ENCODE measurements at regions not wholly inside any gene's neighbourhood (a gene's known extent, or its start where the extent isn't known, plus 50 kb on each side); places are given as distances from the start of the nearest gene placed in this dataset.

DNA sequence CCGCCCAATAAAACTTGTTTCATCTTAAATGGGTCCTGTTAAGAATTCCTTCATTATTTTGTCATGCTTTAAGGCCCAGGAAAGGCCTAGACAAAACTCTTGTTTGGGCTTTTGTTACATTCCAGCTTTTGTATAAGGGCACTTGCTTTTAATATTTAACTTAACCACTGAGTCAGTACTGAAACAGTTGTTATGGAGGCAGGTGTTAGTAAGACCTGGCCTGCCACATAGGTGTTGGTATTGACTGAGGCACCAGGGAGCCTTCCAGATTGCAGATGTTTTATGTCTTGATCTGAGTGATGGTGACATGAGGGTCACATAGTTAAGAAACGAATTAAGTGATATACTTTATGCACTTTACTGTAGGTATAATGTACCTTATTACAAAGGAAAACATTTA lies 274.9 kb upstream of the TGFBR2 start:
- no peak for TF ChIP-seq JUND (IDR thresholded peaks at IDR 0.05; ENCODE audit: low read depth)
- in situ Hi-C loops (cut with HindIII; ENCODE audit: low pct_unique_long_range_greater_than_20kb, low sequenced_read_pairs): no loop called here
- no peak for DNase-seq (ENCODE audit: low read depth in 1 of 2, low spot score in 1 of 2)

GRCh38 chr3:30332196-30333021 lies 274.0 kb upstream of the TGFBR2 start:
- in situ Hi-C loops (cut with HindIII; ENCODE audit: low pct_unique_long_range_greater_than_20kb, low sequenced_read_pairs): no loop called here
- TF ChIP-seq JUND (IDR thresholded peaks at IDR 0.05; ENCODE audit: low read depth): no peak
- peak in 1 of 2 experiments; percentile 6 for DNase-seq (ENCODE audit: low read depth in 1 of 2, low spot score in 1 of 2)

- no peak for DNase-seq (ENCODE audit: low read depth in 1 of 2, low spot score in 1 of 2)
- in situ Hi-C loops (cut with HindIII; ENCODE audit: low pct_unique_long_range_greater_than_20kb, low sequenced_read_pairs): no loop called here
Measured at GRCh38 chr3:30333143-30333542, 273.3 kb upstream of the TGFBR2 start.

DNA sequence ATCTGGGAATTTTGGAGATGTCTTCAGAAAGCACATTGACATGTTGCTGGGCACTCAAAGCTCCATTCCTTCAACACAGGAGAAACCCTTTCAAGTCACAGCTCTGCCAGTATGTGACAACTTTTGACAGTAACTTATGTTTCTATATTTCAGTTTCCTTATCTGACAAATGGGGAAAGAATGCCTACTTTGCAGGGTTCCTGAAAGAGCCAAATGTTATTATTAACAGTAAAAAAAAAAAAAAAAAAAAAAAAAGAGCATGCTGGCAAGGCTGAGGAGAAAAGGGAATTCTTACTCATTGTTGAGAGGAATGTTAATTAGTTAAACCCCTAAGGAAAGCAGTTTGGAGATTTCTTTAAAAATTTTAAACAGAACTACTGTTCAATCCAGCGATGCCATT lies 272.5 kb upstream of the TGFBR2 start:
- no peak for TF ChIP-seq JUND (IDR thresholded peaks at IDR 0.05; ENCODE audit: low read depth)
- DNase-seq (ENCODE audit: low read depth in 1 of 2, low spot score in 1 of 2): no peak

More at GRCh38 chr3:30333143-30333542, 273.3 kb upstream of the TGFBR2 start:
- TF ChIP-seq JUND (IDR thresholded peaks at IDR 0.05; ENCODE audit: low read depth): no peak

DNA sequence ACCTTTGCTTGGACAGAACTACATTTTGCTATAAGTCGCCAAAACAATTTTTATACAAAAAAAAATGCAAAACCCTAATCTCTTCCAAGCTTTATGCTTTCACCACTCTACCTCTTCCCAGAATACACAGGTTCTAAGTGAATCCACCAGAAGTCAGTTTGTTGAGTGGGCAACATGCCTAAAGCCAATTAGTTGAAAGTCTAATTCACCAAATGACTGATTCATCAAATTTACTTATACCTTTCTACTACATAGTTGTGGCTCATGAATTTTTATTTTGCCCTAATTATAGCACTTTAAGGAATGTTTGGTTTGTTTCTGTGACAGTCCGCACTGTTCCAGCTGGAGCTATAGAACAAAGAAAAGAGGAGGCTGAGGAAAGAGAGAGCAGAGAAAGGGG lies 265.9 kb upstream of the TGFBR2 start:
- no peak for DNase-seq (ENCODE audit: low read depth in 1 of 2, low spot score in 1 of 2)
- no peak for TF ChIP-seq JUND (IDR thresholded peaks at IDR 0.05; ENCODE audit: low read depth)
- in situ Hi-C loops (cut with HindIII; ENCODE audit: low pct_unique_long_range_greater_than_20kb, low sequenced_read_pairs): no loop called here

More for the DNA sequence above, 272.5 kb upstream of the TGFBR2 start:
- in situ Hi-C loops (cut with HindIII; ENCODE audit: low pct_unique_long_range_greater_than_20kb, low sequenced_read_pairs): no loop called here

GRCh38 chr3:30341079-30341478 lies 265.3 kb upstream of the TGFBR2 start:
- in situ Hi-C loops (cut with HindIII; ENCODE audit: low pct_unique_long_range_greater_than_20kb, low sequenced_read_pairs): no loop called here
- TF ChIP-seq JUND (IDR thresholded peaks at IDR 0.05; ENCODE audit: low read depth): no peak
- no peak for DNase-seq (ENCODE audit: low read depth in 1 of 2, low spot score in 1 of 2)

DNA sequence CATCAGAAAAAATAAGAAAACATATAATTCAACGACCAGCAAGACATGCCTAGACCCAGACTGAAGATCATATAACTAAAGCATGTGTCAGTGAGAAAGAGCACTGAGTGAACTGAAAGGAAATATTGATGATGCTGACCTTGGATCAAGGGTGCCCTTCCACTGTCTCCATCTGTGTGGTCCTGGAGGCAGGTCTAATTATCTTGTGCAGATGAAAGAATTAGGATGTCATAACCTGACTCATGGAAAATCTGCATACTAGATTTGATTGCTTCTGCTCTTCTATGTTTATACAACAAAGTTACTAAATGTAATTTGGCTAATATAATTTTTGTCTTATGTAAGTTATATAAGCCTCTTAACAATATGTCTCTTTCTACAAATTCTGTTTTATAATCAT lies 264.6 kb upstream of the TGFBR2 start:
- TF ChIP-seq JUND (IDR thresholded peaks at IDR 0.05; ENCODE audit: low read depth): no peak
- no peak for DNase-seq (ENCODE audit: low read depth in 1 of 2, low spot score in 1 of 2)
- in situ Hi-C loops (cut with HindIII; ENCODE audit: low pct_unique_long_range_greater_than_20kb, low sequenced_read_pairs): no loop called here

GRCh38 chr3:30342318-30343060 lies 263.9 kb upstream of the TGFBR2 start:
- no peak for TF ChIP-seq JUND (IDR thresholded peaks at IDR 0.05; ENCODE audit: low read depth)
- DNase-seq (ENCODE audit: low read depth in 1 of 2, low spot score in 1 of 2): no peak
- in situ Hi-C loops (cut with HindIII; ENCODE audit: low pct_unique_long_range_greater_than_20kb, low sequenced_read_pairs): no loop called here

DNA sequence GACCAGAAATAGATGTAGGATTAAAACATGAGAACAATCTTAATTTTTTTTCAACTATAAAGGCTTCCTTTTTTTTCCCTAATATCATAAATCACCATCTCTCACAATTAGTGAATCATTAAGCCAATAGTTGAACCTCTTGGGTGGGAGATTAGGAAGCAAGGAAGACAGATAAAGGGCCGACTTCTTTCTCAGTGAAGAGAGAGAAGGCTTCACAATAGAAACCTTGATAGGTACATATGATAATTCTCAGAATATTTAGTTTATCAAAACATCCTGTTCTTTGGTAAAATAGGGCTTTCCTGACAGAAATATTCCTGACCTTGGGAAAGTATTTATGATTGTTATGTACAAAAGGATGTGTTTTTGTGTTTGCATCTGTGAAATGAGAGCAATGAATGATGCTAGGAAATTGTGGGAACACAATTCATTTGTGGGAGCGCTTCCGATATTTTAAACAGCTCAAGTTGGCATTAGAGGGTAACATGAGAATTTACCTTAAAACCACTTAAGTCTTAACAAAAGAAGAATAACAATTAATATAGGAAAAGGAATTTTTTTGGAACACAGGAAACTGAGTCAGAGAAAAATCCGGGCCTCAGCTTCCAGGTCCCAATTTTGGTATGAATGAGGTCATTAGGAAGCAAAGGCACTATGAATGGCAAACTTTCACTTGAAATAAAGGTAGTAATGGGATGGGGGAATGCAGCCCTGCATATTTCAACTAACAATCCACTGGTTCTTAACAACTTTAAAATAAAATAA lies 263.2 kb upstream of the TGFBR2 start:
- DNase-seq (ENCODE audit: low read depth in 1 of 2, low spot score in 1 of 2): no peak
- no peak for TF ChIP-seq JUND (IDR thresholded peaks at IDR 0.05; ENCODE audit: low read depth)
- in situ Hi-C loops (cut with HindIII; ENCODE audit: low pct_unique_long_range_greater_than_20kb, low sequenced_read_pairs): no loop called here

- no peak for DNase-seq (ENCODE audit: low read depth in 1 of 2, low spot score in 1 of 2)
- TF ChIP-seq JUND (IDR thresholded peaks at IDR 0.05; ENCODE audit: low read depth): no peak
- in situ Hi-C loops (cut with HindIII; ENCODE audit: low pct_unique_long_range_greater_than_20kb, low sequenced_read_pairs): no loop called here
Measured at GRCh38 chr3:30343861-30344260, 262.5 kb upstream of the TGFBR2 start.

DNA sequence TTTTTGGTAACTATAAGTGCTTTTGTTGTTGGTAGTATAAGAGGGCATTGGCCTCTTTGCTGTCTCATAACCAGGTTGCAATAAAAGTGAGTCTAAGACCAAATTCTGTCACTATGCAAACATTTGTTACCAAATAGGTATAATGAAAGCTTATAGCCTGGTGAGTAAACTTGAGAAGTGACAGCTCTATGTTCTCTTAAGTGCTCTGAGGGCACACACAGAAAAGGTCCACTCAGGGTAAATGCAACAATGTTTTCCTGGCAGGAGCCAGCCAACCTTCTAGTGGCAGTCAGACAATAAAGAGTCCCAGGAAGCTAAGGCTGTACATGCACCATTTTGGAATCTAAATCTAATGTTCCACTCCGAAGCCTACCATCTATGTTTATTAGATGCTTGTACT lies 262.1 kb upstream of the TGFBR2 start:
- TF ChIP-seq JUND (IDR thresholded peaks at IDR 0.05; ENCODE audit: low read depth): no peak
- no peak for DNase-seq (ENCODE audit: low read depth in 1 of 2, low spot score in 1 of 2)
- in situ Hi-C loops (cut with HindIII; ENCODE audit: low pct_unique_long_range_greater_than_20kb, low sequenced_read_pairs): no loop called here

GRCh38 chr3:30346933-30347320 lies 259.5 kb upstream of the TGFBR2 start:
- in situ Hi-C loops (cut with HindIII; ENCODE audit: low pct_unique_long_range_greater_than_20kb, low sequenced_read_pairs): no loop called here
- no peak for TF ChIP-seq JUND (IDR thresholded peaks at IDR 0.05; ENCODE audit: low read depth)
- DNase-seq (ENCODE audit: low read depth in 1 of 2, low spot score in 1 of 2): no peak
